ENCODE measurements at regions not wholly inside any gene's neighbourhood (a gene's known extent, or its start where the extent isn't known, plus 50 kb on each side); places are given as distances from the start of the nearest gene placed in this dataset.

- TF ChIP-seq POLR2A (IDR thresholded peaks at IDR 0.05): no peak
- TF ChIP-seq, protein P1, sequence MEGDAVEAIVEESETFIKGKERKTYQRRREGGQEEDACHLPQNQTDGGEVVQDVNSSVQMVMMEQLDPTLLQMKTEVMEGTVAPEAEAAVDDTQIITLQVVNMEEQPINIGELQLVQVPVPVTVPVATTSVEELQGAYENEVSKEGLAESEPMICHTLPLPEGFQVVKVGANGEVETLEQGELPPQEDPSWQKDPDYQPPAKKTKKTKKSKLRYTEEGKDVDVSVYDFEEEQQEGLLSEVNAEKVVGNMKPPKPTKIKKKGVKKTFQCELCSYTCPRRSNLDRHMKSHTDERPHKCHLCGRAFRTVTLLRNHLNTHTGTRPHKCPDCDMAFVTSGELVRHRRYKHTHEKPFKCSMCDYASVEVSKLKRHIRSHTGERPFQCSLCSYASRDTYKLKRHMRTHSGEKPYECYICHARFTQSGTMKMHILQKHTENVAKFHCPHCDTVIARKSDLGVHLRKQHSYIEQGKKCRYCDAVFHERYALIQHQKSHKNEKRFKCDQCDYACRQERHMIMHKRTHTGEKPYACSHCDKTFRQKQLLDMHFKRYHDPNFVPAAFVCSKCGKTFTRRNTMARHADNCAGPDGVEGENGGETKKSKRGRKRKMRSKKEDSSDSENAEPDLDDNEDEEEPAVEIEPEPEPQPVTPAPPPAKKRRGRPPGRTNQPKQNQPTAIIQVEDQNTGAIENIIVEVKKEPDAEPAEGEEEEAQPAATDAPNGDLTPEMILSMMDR (IDR thresholded peaks at IDR 0.05): no peak
These were observed 215.2 kb upstream of the NOCT start for GRCh38 chr4:138800421-138800820.

All from esophagus squamous epithelium (tissue), 4 donors.